H54 (cell line): ENCODE measurements at regions not wholly inside any gene's neighbourhood (a gene's known extent, or its start where the extent isn't known, plus 50 kb on each side); places are given as distances from the start of the nearest gene placed in this dataset.

ENCODE experiments used
- DNase-seq: peaks from one replicate; pipeline ENCODE4 v3.0.0; 2011; ENCODE audit warnings: low spot score, mixed read lengths; ENCODE audit not compliant: insufficient read length
- FAIRE-seq: peaks from 3 replicates; lab custom pipeline; 2011; peaks lifted over from hg19 to GRCh38; lab: Jason Lieb, UNC
- POLR2A ChIP-seq: IDR thresholded peaks from 2 replicates; pipeline ENCODE4 v1.6.1; 2011; ENCODE audit warnings: low read depth, mild to moderate bottlenecking, low read length

GRCh38 chr22:22071455-22071854 is 88.9 kb upstream of the TOP3B start:
- TF ChIP-seq POLR2A, result no peak
- FAIRE-seq, result no peak
- DNase-seq, result no peak

GRCh38 chr22:22070371-22070824 is 87.8 kb upstream of the TOP3B start:
- DNase-seq (no peak), FAIRE-seq (no peak)
- TF ChIP-seq POLR2A, result no peak

- DNase-seq (no peak), FAIRE-seq (no peak)
- TF ChIP-seq POLR2A, result no peak
Observed at GRCh38 chr22:22069450-22070370, 87.1 kb upstream of the TOP3B start.

DNA sequence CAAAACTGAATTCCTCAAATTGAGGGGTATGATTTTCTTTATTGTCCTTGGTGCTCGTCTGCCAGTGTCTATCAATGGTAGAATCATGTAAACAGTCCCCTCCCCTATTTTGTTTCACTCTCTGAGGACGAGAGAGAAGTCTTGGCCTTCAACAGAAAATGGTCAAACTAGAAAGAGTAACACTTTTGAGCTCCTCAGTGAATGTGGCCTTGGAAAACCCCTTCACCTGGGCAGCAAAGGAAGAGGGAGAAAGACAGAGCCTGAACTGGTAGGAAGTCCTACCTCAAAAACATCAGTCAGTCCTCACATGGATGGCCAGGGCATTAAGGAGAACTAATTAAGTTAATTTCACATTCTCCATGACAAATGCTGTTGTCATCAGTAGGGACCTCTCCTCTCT is 86.1 kb upstream of the TOP3B start:
- DNase-seq, result no peak
- no peak for FAIRE-seq
- no peak for TF ChIP-seq POLR2A

- no peak for TF ChIP-seq POLR2A
- no peak for FAIRE-seq
- DNase-seq, result no peak
Observed at GRCh38 chr22:22068025-22068424, 85.4 kb upstream of the TOP3B start.

GRCh38 chr22:22067192-22067591 is 84.6 kb upstream of the TOP3B start:
- no peak for TF ChIP-seq POLR2A
- no peak for DNase-seq

DNA sequence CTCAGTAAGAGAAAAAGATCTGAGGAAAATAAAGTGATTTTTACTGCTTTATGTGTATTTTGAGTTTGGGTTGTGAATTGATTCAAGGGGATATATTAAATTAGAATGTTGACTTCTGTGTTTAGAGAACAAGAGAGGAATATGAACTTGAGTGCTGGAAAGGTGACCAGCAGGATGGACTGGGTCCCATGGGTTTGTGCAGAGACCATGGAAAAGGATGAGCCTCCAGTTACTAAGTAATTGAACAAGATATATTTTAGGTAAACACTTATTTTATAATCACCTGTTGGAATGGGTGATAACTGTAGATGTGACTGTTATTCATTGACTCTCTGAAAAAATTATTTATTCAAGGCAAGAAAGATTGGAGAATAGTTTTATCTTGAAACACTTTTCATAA is 82.0 kb upstream of the TOP3B start:
- DNase-seq, result no peak
- no peak for TF ChIP-seq POLR2A
- FAIRE-seq, result no peak

More at GRCh38 chr22:22067192-22067591, 84.6 kb upstream of the TOP3B start:
- no peak for FAIRE-seq

DNA sequence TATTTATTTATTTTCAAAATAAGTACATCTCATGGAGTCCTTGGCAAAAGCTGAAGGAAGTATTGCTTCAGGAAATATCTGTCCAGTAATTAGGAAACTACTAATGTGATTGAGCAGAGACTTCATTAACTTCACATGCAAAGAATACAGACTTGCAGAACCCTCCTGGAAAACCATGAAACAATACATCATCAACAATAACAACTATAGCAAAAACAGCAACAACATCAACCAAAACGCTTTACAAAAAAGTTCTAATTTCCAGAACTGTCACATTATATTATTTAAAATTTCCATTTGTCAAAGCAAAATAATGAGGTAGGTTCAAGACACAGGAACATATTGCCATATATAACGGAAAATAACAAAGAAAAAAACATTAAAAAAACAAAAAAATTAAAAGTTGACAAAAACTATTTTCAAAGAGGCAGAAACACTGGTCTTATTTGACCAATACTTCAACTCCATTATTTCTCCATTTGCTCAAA is 79.8 kb upstream of the TOP3B start:
- FAIRE-seq (no peak), DNase-seq (no peak)

GRCh38 chr22:22061085-22062077 is 78.8 kb upstream of the TOP3B start:
- FAIRE-seq, result no peak
- DNase-seq, result no peak
- TF ChIP-seq POLR2A, result no peak

More for the DNA sequence above, 79.8 kb upstream of the TOP3B start:
- TF ChIP-seq POLR2A, result no peak

- peak; percentile 44 for DNase-seq
- TF ChIP-seq POLR2A, result no peak
- FAIRE-seq, result no peak
Observed at GRCh38 chr22:22060200-22061084, 77.9 kb upstream of the TOP3B start.

GRCh38 chr22:22059291-22060002 is 76.9 kb upstream of the TOP3B start:
- FAIRE-seq, result no peak
- no peak for DNase-seq
- TF ChIP-seq POLR2A, result no peak

DNA sequence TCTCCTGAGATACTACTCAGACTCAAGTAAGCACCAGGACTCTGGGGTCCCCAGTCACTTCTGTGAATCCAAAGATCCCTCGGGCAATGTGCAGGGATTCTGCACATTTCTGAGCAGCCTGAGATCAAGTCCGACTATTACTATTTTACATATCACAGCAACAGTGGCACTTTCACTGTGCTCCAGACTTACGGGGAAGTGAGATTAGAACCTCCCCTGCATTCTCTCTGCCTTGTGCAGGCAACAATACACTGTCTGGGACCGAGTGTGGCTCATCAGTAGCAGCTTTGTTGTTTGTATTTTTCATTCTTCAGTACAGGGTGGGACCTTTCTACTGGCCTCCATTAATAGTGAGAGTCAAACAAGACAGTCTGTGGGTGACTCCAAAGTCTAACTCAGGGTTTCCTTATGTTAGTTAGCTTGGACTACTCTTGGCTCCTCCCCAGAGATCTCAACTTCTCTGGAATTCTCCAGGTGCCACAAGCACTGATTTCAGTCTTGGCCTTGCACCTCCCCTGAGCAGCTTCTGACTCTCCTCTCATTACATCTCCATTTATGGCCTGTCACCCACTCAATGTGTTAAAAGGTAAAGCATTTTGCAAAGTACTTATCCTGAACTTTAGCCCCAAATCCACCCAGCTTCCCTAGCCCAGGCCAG is 76.2 kb upstream of the TOP3B start:
- no peak for TF ChIP-seq POLR2A
- no peak for FAIRE-seq
- DNase-seq, result no peak
